IMR-90 (cell line): ENCODE measurements at regions not wholly inside any gene's neighbourhood (a gene's known extent, or its start where the extent isn't known, plus 50 kb on each side); places are given as distances from the start of the nearest gene placed in this dataset.

Experiments
- ATAC-seq: fragments of 200-7000 bp; cut with Tn5 transposase; 2 replicates; pipeline ENCODE4 v1.9.1; 2020; ENCODE audit warnings: low read depth, mild to moderate bottlenecking, moderate library complexity
- BruUV-seq: library from RNA; stranded (reverse); fragments of 400-500 nt; replicated peaks from 2 replicates; lab custom pipeline; 2021; lab: Mats Ljungman, UMichigan
- CTCF ChIA-PET: fragments of 300-600 bp; formaldehyde crosslinking; extraction: SDS; loops from one replicate; lab custom pipeline; 2021; ENCODE audit warnings: antibody characterized with exemption; lab: Yijun Ruan, JAX
- POLR2A ChIA-PET: fragments of 300-600 bp; sonication (Branson Sonifier 250); formaldehyde crosslinking; loops from one replicate; lab custom pipeline; 2022; ENCODE audit warnings: antibody characterized with exemption; ENCODE audit not compliant: unreplicated experiment; lab: Charles Lee
- DNase-seq: peaks from one replicate; pipeline ENCODE4 v3.0.0; 2013
- H2AFZ ChIP-seq: replicated peaks from 2 replicates; pipeline ENCODE3; 2013; ENCODE audit warnings: low read length, mild to moderate bottlenecking; ENCODE audit not compliant: poor library complexity
- H2AK5ac ChIP-seq: 2 replicates; pipeline ENCODE4 v1.6.1; 2013; ENCODE audit warnings: low read depth, low read length, inconsistent platforms
- H2AK9ac ChIP-seq: replicated peaks from 2 replicates; pipeline ENCODE3; 2013; ENCODE audit warnings: mild to moderate bottlenecking, low read depth, low read length, moderate library complexity; ENCODE audit not compliant: poor library complexity
- H2BK120ac ChIP-seq: 2 replicates; pipeline ENCODE4 v1.6.1; 2013; ENCODE audit warnings: low read depth, low read length, inconsistent platforms
- H2BK15ac ChIP-seq: 3 replicates; pipeline ENCODE4 v1.6.1; 2013; ENCODE audit warnings: low read depth, low read length, inconsistent platforms
- H2BK20ac ChIP-seq: 2 replicates; pipeline ENCODE4 v1.6.1; 2013; ENCODE audit warnings: low read depth, mild to moderate bottlenecking, inconsistent platforms, low read length, moderate library complexity
- H2BK5ac ChIP-seq: 2 replicates; pipeline ENCODE4 v1.6.1; 2013; ENCODE audit warnings: mild to moderate bottlenecking, low read depth, low read length, inconsistent platforms; ENCODE audit not compliant: poor library complexity, severe bottlenecking
- H3K14ac ChIP-seq: replicated peaks from 2 replicates; pipeline ENCODE4 v1.6.1; 2013; ENCODE audit warnings: low read depth, low read length, inconsistent platforms
- H3K18ac ChIP-seq: 2 replicates; pipeline ENCODE4 v1.6.1; 2013; ENCODE audit warnings: low read depth, low read length, control low read depth
- H3K23ac ChIP-seq: 2 replicates; pipeline ENCODE4 v1.6.1; 2013; ENCODE audit warnings: low read depth, low read length, inconsistent platforms
- H3K27ac ChIP-seq: 2 replicates; pipeline ENCODE4 v1.5.1; 2013; ENCODE audit warnings: mild to moderate bottlenecking, control low read depth, low read length; ENCODE audit not compliant: insufficient read depth
- H3K27me3 ChIP-seq: 2 replicates; pipeline ENCODE4 v1.6.1; 2013; ENCODE audit warnings: low read length; ENCODE audit not compliant: control insufficient read depth, insufficient read depth
- H3K36me3 ChIP-seq: 2 replicates; pipeline ENCODE4 v1.6.1; 2013; ENCODE audit warnings: low read length, mixed read lengths; ENCODE audit not compliant: control insufficient read depth, insufficient read depth
- H3K4ac ChIP-seq: 2 replicates; pipeline ENCODE4 v1.6.1; 2013; ENCODE audit warnings: low read depth, low read length, inconsistent platforms
- H3K4me1 ChIP-seq: 2 replicates; pipeline ENCODE4 v1.6.1; 2013; ENCODE audit warnings: low read length, mixed read lengths; ENCODE audit not compliant: control insufficient read depth, insufficient read depth
- H3K4me2 ChIP-seq: 2 replicates; pipeline ENCODE4 v1.6.1; 2013; ENCODE audit warnings: low read depth, mild to moderate bottlenecking, control low read depth, low read length, moderate library complexity
- H3K4me3 ChIP-seq: 2 replicates; pipeline ENCODE4 v1.5.1; 2013; ENCODE audit warnings: low read depth, mild to moderate bottlenecking, control low read depth, low read length, moderate library complexity; ENCODE audit not compliant: insufficient read depth
- H3K56ac ChIP-seq: 2 replicates; pipeline ENCODE4 v1.6.1; 2013; ENCODE audit warnings: low read length, inconsistent platforms; ENCODE audit not compliant: insufficient read depth; ENCODE audit errors: extremely low read depth
- H3K79me1 ChIP-seq, 2 experiments: 2 replicates each; pipeline ENCODE4 v1.6.1; 2013; ENCODE audit warnings: low read length in 2 of 2, inconsistent platforms in 1 of 2, low read depth in 1 of 2
- H3K9ac ChIP-seq: 2 replicates; pipeline ENCODE4 v1.6.1; 2013; ENCODE audit warnings: low read depth, low read length, control low read depth
- H3K9me1 ChIP-seq: 2 replicates; pipeline ENCODE4 v1.6.1; 2013; ENCODE audit warnings: low read length, inconsistent platforms; ENCODE audit not compliant: insufficient read depth
- H3K9me3 ChIP-seq: 2 replicates; pipeline ENCODE4 v1.6.1; 2013; ENCODE audit warnings: low read length; ENCODE audit not compliant: control insufficient read depth, insufficient read depth
- H4K20me1 ChIP-seq: 2 replicates; pipeline ENCODE4 v1.6.1; 2013; ENCODE audit warnings: low read length, inconsistent platforms; ENCODE audit not compliant: insufficient read depth
- H4K5ac ChIP-seq: 2 replicates; pipeline ENCODE4 v1.6.1; 2013; ENCODE audit warnings: mild to moderate bottlenecking, low read depth, low read length, control low read depth
- H4K8ac ChIP-seq, 2 experiments: 2 replicates each; pipeline ENCODE4 v1.6.1; 2013; ENCODE audit warnings: low read depth in 2 of 2, low read length in 2 of 2, control low read depth in 1 of 2, inconsistent platforms in 1 of 2
- H4K91ac ChIP-seq: 2 replicates; pipeline ENCODE4 v1.6.1; 2013; ENCODE audit warnings: low read depth, low read length, inconsistent platforms; ENCODE audit not compliant: insufficient read depth
- BHLHE40 ChIP-seq: fragments of 150-350 bp; IDR thresholded peaks from 2 replicates; pipeline ENCODE4 v1.6.1; 2016; ENCODE audit warnings: mild to moderate bottlenecking, low read depth, low read length
- CEBPB ChIP-seq: IDR thresholded peaks from 2 replicates; pipeline ENCODE4 v1.6.1; 2012; ENCODE audit warnings: low read depth, low read length, improper control_type of control experiment
- CHD1 ChIP-seq: IDR thresholded peaks from 2 replicates; pipeline ENCODE4 v1.6.1; 2012; ENCODE audit warnings: low read depth, low read length, improper control_type of control experiment
- CTCF ChIP-seq: conservative IDR thresholded peaks from 2 replicates; pipeline ENCODE4 v1.5.1; 2012; ENCODE audit warnings: mild to moderate bottlenecking, low read depth, low read length, improper control_type of control experiment
- ELK1 ChIP-seq: fragments of 150-350 bp; IDR thresholded peaks from 2 replicates; pipeline ENCODE4 v1.6.1; 2016; ENCODE audit warnings: low read depth, mild to moderate bottlenecking, low read length, moderate library complexity, borderline replicate concordance
- FOS ChIP-seq: fragments of 150-350 bp; IDR thresholded peaks from 2 replicates; pipeline ENCODE4 v1.6.1; 2016; ENCODE audit warnings: low read depth, low read length
- MAFK ChIP-seq: IDR thresholded peaks from 2 replicates; pipeline ENCODE4 v1.6.1; 2012; ENCODE audit warnings: low read depth, low read length, improper control_type of control experiment
- MAZ ChIP-seq: IDR thresholded peaks from 2 replicates; pipeline ENCODE4 v1.6.1; 2012; ENCODE audit warnings: low read depth, mild to moderate bottlenecking, low read length, improper control_type of control experiment, moderate library complexity, borderline replicate concordance
- MXI1 ChIP-seq: IDR thresholded peaks from 2 replicates; pipeline ENCODE4 v1.6.1; 2012; ENCODE audit warnings: low read depth, mild to moderate bottlenecking, low read length, moderate library complexity, borderline replicate concordance
- NFE2L2 ChIP-seq: fragments of 150-350 bp; IDR thresholded peaks from 2 replicates; pipeline ENCODE4 v1.6.1; 2016; ENCODE audit warnings: low read depth, mild to moderate bottlenecking, low read length
- RAD21 ChIP-seq: IDR thresholded peaks from 2 replicates; pipeline ENCODE4 v1.6.1; 2012; ENCODE audit warnings: low read length, improper control_type of control experiment
- RCOR1 ChIP-seq: IDR thresholded peaks from 2 replicates; pipeline ENCODE4 v1.6.1; 2012; ENCODE audit warnings: mild to moderate bottlenecking, low read length, improper control_type of control experiment; ENCODE audit not compliant: insufficient replicate concordance
- RFX5 ChIP-seq: IDR thresholded peaks from 2 replicates; pipeline ENCODE4 v1.8.0; 2012; ENCODE audit warnings: low read depth, mild to moderate bottlenecking, low read length, moderate library complexity
- SMC3 ChIP-seq: fragments of 150-350 bp; IDR thresholded peaks from 2 replicates; pipeline ENCODE4 v1.6.1; 2016; ENCODE audit warnings: low read depth, mild to moderate bottlenecking, antibody characterized with exemption, low read length, moderate library complexity
- USF2 ChIP-seq: fragments of 150-350 bp; IDR thresholded peaks from 2 replicates; pipeline ENCODE4 v1.6.1; 2017; ENCODE audit warnings: mild to moderate bottlenecking, antibody characterized with exemption, low read length, low read depth
- WGBS, 2 experiments: methylation state at CpG; one replicate each; pipeline versions ENCODE4 v1.1.5 to v1.1.7; 2013; ENCODE audit warnings: missing lambda C conversion rate in 2 of 2; ENCODE audit not compliant: insufficient read length in 1 of 2; ENCODE audit errors: extremely low coverage in 2 of 2; 5-methylcytosine and 5-hydroxymethylcytosine counted together
- dilution Hi-C: fragments of 300-500 bp; cut with HindIII; formaldehyde crosslinking; loops from one replicate; pipeline ENCODE4 v1.14.3; 2018; ENCODE audit warnings: low sequenced_read_pairs; ENCODE audit not compliant: unreplicated experiment
- in situ Hi-C: fragments of 300-500 bp; cut with MboI; formaldehyde crosslinking; loops from 3 replicates; pipeline ENCODE4 v1.14.3; 2019; ENCODE audit warnings: low sequenced_read_pairs, inconsistent platforms, mixed read lengths
- intact Hi-C: fragments of 100-400 bp; cut with micrococcal nuclease; formaldehyde crosslinking; loops from 2 replicates; pipeline ENCODE4 v1.10.0; 2022

GRCh38 chr12:4991801-4992200 is 51.9 kb upstream of the KCNA5 start:
- H3K36me3 ChIP-seq = no peaks in the 10 kb centered on the region
- DNase-seq = no peak
- no peaks in the 10 kb centered on the region for H3K9me1 ChIP-seq
- POLR2A ChIA-PET = no interaction called here
- H3K4me3 ChIP-seq = no peak overlapping the region
- H3K23ac ChIP-seq = no peak overlapping the region
- dilution Hi-C loops (no loop called here), intact Hi-C loops (no loop called here), in situ Hi-C loops (no loop called here)
- H2AK9ac ChIP-seq = no peak overlapping the region
- no peak overlapping the region for H2BK20ac ChIP-seq
- ATAC-seq = no peak
- H3K4ac ChIP-seq = no peak overlapping the region
- no peak overlapping the region for H3K56ac ChIP-seq
- H4K5ac ChIP-seq = no peak overlapping the region
- H3K79me1 ChIP-seq = no peaks in the 10 kb centered on the region
- no peak overlapping the region for H2AFZ ChIP-seq
- H4K91ac ChIP-seq = no peak overlapping the region
- no peak overlapping the region for H2BK120ac ChIP-seq
- H2BK15ac ChIP-seq = no peak overlapping the region
- WGBS, 2 experiments = 40% methylated on average over 1 of the region's 3 CpGs; no CpG with 5 or more reads in 1 of the 2 experiments
- no peak overlapping the region for H2BK5ac ChIP-seq
- H4K8ac ChIP-seq = no peak overlapping the region
- H3K9me3 ChIP-seq = no peaks in the 10 kb centered on the region
- H3K14ac ChIP-seq = no peak overlapping the region
- no peak for TF ChIP-seq BHLHE40
- no peak for TF ChIP-seq SMC3
- no peak for TF ChIP-seq ELK1
- TF ChIP-seq RFX5 = no peak
- no peak for TF ChIP-seq MXI1
- TF ChIP-seq CHD1 = no peak
- no peak for TF ChIP-seq FOS
- no peak for TF ChIP-seq USF2
- no peak for TF ChIP-seq MAZ
- no peak for TF ChIP-seq RAD21
- no peak for TF ChIP-seq CEBPB
- TF ChIP-seq MAFK = no peak
- no peak for TF ChIP-seq CTCF
- TF ChIP-seq NFE2L2 = no peak
- TF ChIP-seq RCOR1 = no peak
- no peaks in the 10 kb centered on the region for H3K4me1 ChIP-seq
- no peak overlapping the region for H3K18ac ChIP-seq
- no peak overlapping the region for H2AK5ac ChIP-seq
- peaks cover 33% of the 10 kb centered on the region for H3K27me3 ChIP-seq
- CTCF ChIA-PET = interaction anchor here (1.3 kb wide), 1 partner anchor 134 kb away, joined by 4 read pairs; no protein-coding TSS in a partner anchor
- no peak overlapping the region for H3K4me2 ChIP-seq
- H4K20me1 ChIP-seq = no peaks in the 10 kb centered on the region
- H3K9ac ChIP-seq = no peak overlapping the region
- no TSS peak for BruUV-seq
- H3K27ac ChIP-seq = no peak overlapping the region
